ENCODE measurements at regions not wholly inside any gene's neighbourhood (a gene's known extent, or its start where the extent isn't known, plus 50 kb on each side); places are given as distances from the start of the nearest gene placed in this dataset.

DNA sequence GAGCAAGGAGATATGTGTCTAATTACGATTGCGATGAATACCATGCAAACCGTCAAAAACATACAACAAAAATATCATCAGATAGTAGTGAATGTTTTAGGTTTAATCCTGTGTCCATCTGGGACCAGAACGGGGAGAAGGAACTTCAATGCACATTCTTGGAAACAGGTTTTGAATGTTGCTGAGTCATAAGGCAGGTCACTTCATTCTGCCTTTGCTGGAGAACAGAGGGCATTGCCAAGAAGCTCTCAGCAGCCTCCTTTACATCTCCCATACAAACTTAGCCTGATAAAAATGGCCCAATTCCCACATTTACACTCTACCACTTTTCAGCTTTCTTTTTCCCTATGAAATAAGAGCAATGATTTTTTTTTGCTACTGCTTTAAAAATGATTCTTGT, 78.0 kb upstream of the KCNJ6 start:
- ATAC-seq (ENCODE audit: poor library complexity) (no peak), DNase-seq (no peak)
- TF ChIP-seq, protein P1, sequence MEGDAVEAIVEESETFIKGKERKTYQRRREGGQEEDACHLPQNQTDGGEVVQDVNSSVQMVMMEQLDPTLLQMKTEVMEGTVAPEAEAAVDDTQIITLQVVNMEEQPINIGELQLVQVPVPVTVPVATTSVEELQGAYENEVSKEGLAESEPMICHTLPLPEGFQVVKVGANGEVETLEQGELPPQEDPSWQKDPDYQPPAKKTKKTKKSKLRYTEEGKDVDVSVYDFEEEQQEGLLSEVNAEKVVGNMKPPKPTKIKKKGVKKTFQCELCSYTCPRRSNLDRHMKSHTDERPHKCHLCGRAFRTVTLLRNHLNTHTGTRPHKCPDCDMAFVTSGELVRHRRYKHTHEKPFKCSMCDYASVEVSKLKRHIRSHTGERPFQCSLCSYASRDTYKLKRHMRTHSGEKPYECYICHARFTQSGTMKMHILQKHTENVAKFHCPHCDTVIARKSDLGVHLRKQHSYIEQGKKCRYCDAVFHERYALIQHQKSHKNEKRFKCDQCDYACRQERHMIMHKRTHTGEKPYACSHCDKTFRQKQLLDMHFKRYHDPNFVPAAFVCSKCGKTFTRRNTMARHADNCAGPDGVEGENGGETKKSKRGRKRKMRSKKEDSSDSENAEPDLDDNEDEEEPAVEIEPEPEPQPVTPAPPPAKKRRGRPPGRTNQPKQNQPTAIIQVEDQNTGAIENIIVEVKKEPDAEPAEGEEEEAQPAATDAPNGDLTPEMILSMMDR (IDR thresholded peaks at IDR 0.05) = no peak
- Histone ChIP-seq H3K27me3 (ENCODE audit: control insufficient read depth in 1 of 2, insufficient read depth in 2 of 2, low read length in 2 of 2) (peaks cover 0 to 8% of the 10 kb centered on the region in 2 experiments), H3K27ac (ENCODE audit: low read depth in 1 of 2, low read length in 2 of 2) (no peak overlapping the region), H3K36me3 (ENCODE audit: insufficient read depth, low read length) (no peaks in the 10 kb centered on the region), H3K4me1 (ENCODE audit: insufficient read depth, low read length) (no peaks in the 10 kb centered on the region), H3K9me3 (ENCODE audit: control insufficient read depth in 1 of 2, insufficient read depth in 1 of 2, low read length in 2 of 2) (no peaks in the 10 kb centered on the region), H3K4me3 (ENCODE audit: low read length) (no peak overlapping the region)
- CTCF ChIA-PET = no interaction called here
- no peak overlapping the region for H3K4me3 Mint-ChIP-seq
- no peaks in the 10 kb centered on the region for H3K9me3 Mint-ChIP-seq
- intact Hi-C loops (cut with DNase I, micrococcal nuclease) = no loop called here
- peaks cover 30% of the 10 kb centered on the region for H3K27me3 Mint-ChIP-seq
- POLR2A ChIA-PET = no interaction called here
- H3K4me1 Mint-ChIP-seq (ENCODE audit: low read depth) = no peaks in the 10 kb centered on the region
- no peak overlapping the region for H3K27ac Mint-ChIP-seq
- H3K36me3 Mint-ChIP-seq (ENCODE audit: low read depth) = no peaks in the 10 kb centered on the region

DNA sequence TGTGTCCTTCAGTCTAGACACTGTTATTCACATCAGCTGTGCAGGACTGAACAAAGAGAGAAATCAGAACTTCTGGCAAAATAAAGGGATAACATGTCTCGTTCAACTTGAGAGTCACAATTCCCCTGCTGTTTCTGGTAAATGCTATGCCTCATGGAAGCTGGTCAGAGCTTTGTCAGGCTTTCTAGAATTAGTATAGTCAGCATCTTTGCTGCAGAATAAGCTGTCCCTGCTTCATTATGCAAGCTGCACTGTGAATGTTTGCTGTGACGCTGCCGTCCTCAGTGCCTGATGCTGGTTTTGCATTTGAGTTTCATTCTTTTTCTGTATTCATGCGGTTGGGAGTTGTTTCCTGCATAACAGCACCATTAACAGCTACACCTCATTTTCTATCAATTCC, 96.4 kb upstream of the KCNJ6 start:
- H3K4me3 ChIP-seq (ENCODE audit: low read length) = no peak overlapping the region
- H3K4me3 Mint-ChIP-seq = no peak overlapping the region
- H3K4me1 Mint-ChIP-seq (ENCODE audit: low read depth) = no peaks in the 10 kb centered on the region
- H3K9me3 Mint-ChIP-seq = peaks cover 3% of the 10 kb centered on the region
- ChIA-PET POLR2A (no interaction called here), CTCF (no interaction called here)
- TF ChIP-seq, protein P1 (IDR thresholded peaks at IDR 0.05) = no peak
- H3K27ac Mint-ChIP-seq = no peak overlapping the region
- no peak overlapping the region for H3K27ac ChIP-seq (ENCODE audit: low read depth in 1 of 2, low read length in 2 of 2)
- DNase-seq = no peak
- no peaks in the 10 kb centered on the region for H3K36me3 Mint-ChIP-seq (ENCODE audit: low read depth)
- ATAC-seq (ENCODE audit: poor library complexity) = no peak
- H3K9me3 ChIP-seq (ENCODE audit: control insufficient read depth in 1 of 2, insufficient read depth in 1 of 2, low read length in 2 of 2) = peaks cover 0 to 7% of the 10 kb centered on the region in 2 experiments
- peaks cover 22% of the 10 kb centered on the region for H3K27me3 Mint-ChIP-seq
- no peaks in the 10 kb centered on the region for H3K36me3 ChIP-seq (ENCODE audit: insufficient read depth, low read length)
- no peaks in the 10 kb centered on the region for H3K4me1 ChIP-seq (ENCODE audit: insufficient read depth, low read length)
- intact Hi-C loops (cut with DNase I, micrococcal nuclease) = no loop called here
- H3K27me3 ChIP-seq (ENCODE audit: control insufficient read depth in 1 of 2, insufficient read depth in 2 of 2, low read length in 2 of 2) = peaks cover 0 to 5% of the 10 kb centered on the region in 2 experiments

- peaks cover 0 to 5% of the 10 kb centered on the region in 2 experiments for H3K27me3 ChIP-seq (ENCODE audit: control insufficient read depth in 1 of 2, insufficient read depth in 2 of 2, low read length in 2 of 2)
- peaks cover 0 to 11% of the 10 kb centered on the region in 2 experiments for H3K9me3 ChIP-seq (ENCODE audit: control insufficient read depth in 1 of 2, insufficient read depth in 1 of 2, low read length in 2 of 2)
- intact Hi-C loops (cut with DNase I, micrococcal nuclease) = no loop called here
- H3K4me3 ChIP-seq (ENCODE audit: low read length) = no peak overlapping the region
- Mint-ChIP-seq H3K27ac (no peak overlapping the region), H3K4me3 (no peak overlapping the region), H3K9me3 (peaks cover 3% of the 10 kb centered on the region), H3K4me1 (ENCODE audit: low read depth) (no peaks in the 10 kb centered on the region), H3K36me3 (ENCODE audit: low read depth) (no peaks in the 10 kb centered on the region), H3K27me3 (peaks cover 27% of the 10 kb centered on the region)
- POLR2A ChIA-PET = no interaction called here
- TF ChIP-seq, protein P1 (IDR thresholded peaks at IDR 0.05) = no peak
- CTCF ChIA-PET = no interaction called here
- no peaks in the 10 kb centered on the region for H3K4me1 ChIP-seq (ENCODE audit: insufficient read depth, low read length)
- H3K27ac ChIP-seq (ENCODE audit: low read depth in 1 of 2, low read length in 2 of 2) = no peak overlapping the region
- DNase-seq (no peak), ATAC-seq (ENCODE audit: poor library complexity) (no peak)
- no peaks in the 10 kb centered on the region for H3K36me3 ChIP-seq (ENCODE audit: insufficient read depth, low read length)
Measured at GRCh38 chr21:38013741-38014140, 97.5 kb upstream of the KCNJ6 start.

Data from CD4-positive, alpha-beta T cell (primary cell).